MM.1S (cell line): ENCODE measurements at regions not wholly inside any gene's neighbourhood (a gene's known extent, or its start where the extent isn't known, plus 50 kb on each side); places are given as distances from the start of the nearest gene placed in this dataset.

Experiments
- DNase-seq: peaks from one replicate; pipeline ENCODE4 v3.0.0-alpha.2; 2015
- H2AFZ ChIP-seq: fragments of 300-600 bp; sonication (generic); 2 replicates; pipeline ENCODE4 v1.6.0; 2016; ENCODE audit warnings: antibody characterized with exemption, low read length
- H3F3A ChIP-seq: fragments of 300-600 bp; sonication (generic); 2 replicates; pipeline ENCODE4 v1.6.1; 2016; ENCODE audit warnings: mild to moderate bottlenecking, antibody characterized with exemption, low read length, moderate library complexity, mixed read lengths; ENCODE audit not compliant: insufficient read depth
- H3K27ac ChIP-seq: fragments of 300-600 bp; sonication (generic); 2 replicates; pipeline ENCODE4 v1.5.1; 2016; ENCODE audit warnings: mild to moderate bottlenecking, low read length
- H3K27me3 ChIP-seq: fragments of 300-600 bp; sonication (generic); replicated peaks from 2 replicates; pipeline ENCODE4 v1.6.0; 2016; ENCODE audit warnings: low read length; ENCODE audit not compliant: insufficient read depth
- H3K36me3 ChIP-seq: fragments of 300-600 bp; sonication (generic); replicated peaks from 2 replicates; pipeline ENCODE4 v1.6.1; 2016; ENCODE audit warnings: mild to moderate bottlenecking, low read length, mixed read lengths; ENCODE audit not compliant: insufficient read depth
- H3K4me1 ChIP-seq: fragments of 300-600 bp; sonication (generic); 2 replicates; pipeline ENCODE4 v1.6.1; 2016; ENCODE audit warnings: low read length, mixed read lengths
- H3K4me2 ChIP-seq: fragments of 300-600 bp; sonication (generic); 2 replicates; pipeline ENCODE4 v1.6.0; 2016; ENCODE audit warnings: low read depth, low read length
- H3K4me3 ChIP-seq: fragments of 300-600 bp; sonication (generic); 2 replicates; pipeline ENCODE4 v1.5.1; 2016; ENCODE audit warnings: low read length, mixed read lengths
- H3K79me2 ChIP-seq: fragments of 300-600 bp; sonication (generic); 2 replicates; pipeline ENCODE4 v1.6.1; 2016; ENCODE audit warnings: mixed run types, low read length, mixed read lengths
- H3K9ac ChIP-seq: fragments of 300-600 bp; sonication (generic); 2 replicates; pipeline ENCODE4 v1.6.1; 2016; ENCODE audit warnings: low read length, mixed read lengths
- H3K9me2 ChIP-seq: fragments of 300-600 bp; sonication (generic); replicated peaks from 2 replicates; pipeline ENCODE4 v1.6.1; 2016; ENCODE audit warnings: mild to moderate bottlenecking, low read length, mixed read lengths; ENCODE audit not compliant: insufficient read depth
- H3K9me3 ChIP-seq: fragments of 300-600 bp; sonication (generic); replicated peaks from 2 replicates; pipeline ENCODE4 v1.6.1; 2016; ENCODE audit warnings: mild to moderate bottlenecking, low read length, mixed read lengths; ENCODE audit not compliant: insufficient read depth
- H4K20me1 ChIP-seq: fragments of 300-600 bp; sonication (generic); 2 replicates; pipeline ENCODE4 v1.6.1; 2016; ENCODE audit warnings: mild to moderate bottlenecking, low read length, moderate library complexity, mixed read lengths; ENCODE audit not compliant: insufficient read depth
- EZH2 ChIP-seq: fragments of 300-600 bp; sonication (generic); optimal IDR thresholded peaks from 2 replicates; pipeline ENCODE3; 2017; ENCODE audit warnings: low read depth, mild to moderate bottlenecking, antibody characterized with exemption, low read length, mixed read lengths
- EZH2phosphoT487 ChIP-seq: fragments of 300-600 bp; sonication (generic); IDR thresholded peaks from 2 replicates; pipeline ENCODE4 v1.6.1; 2018; ENCODE audit warnings: antibody characterized with exemption, low read length
- TF ChIP-seq, protein P1 (sequence below): fragments of 300-600 bp; sonication (generic); IDR thresholded peaks from 2 replicates; pipeline ENCODE4 v1.5.1; 2016; ENCODE audit warnings: antibody characterized with exemption, low read length, mixed read lengths

DNA sequence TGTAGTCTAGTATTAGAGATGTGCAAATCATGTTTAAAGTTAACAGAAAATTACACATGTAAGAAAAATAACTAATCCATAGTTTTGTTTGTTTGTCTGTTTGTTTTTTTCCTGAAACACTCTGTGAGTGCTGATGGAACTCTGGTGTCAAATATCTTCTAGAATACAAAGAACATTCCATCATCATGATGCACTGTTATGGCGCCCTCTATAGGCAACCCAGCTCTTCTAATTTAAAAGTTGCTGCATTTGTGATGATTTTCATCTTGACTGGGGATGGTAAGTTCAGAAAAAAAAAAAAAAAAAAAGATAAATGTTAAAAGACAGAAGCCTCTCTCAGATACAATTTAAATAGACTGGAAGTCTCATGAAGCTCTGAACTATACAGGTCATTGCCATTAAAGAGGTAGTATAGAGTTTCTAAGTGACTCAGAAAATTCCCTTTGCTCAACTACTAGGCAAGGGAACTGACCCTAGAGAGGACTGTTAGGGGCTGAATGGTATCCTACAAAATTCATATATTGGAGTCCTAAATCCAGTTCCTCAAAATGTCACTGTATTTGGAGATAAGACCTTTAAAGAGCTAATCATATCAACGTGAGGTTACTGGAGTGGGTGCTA is 597.2 kb upstream of the ANO3 start:
- Histone ChIP-seq H3K79me2 (no peaks in the 10 kb centered on the region), H3F3A (no peaks in the 10 kb centered on the region), H4K20me1 (no peaks in the 10 kb centered on the region), H3K4me2 (no peak overlapping the region), H3K9me3 (no peaks in the 10 kb centered on the region), H3K27ac (no peak overlapping the region), H2AFZ (no peak overlapping the region), H3K27me3 (no peaks in the 10 kb centered on the region), H3K36me3 (no peaks in the 10 kb centered on the region), H3K4me3 (no peak overlapping the region), H3K9me2 (no peaks in the 10 kb centered on the region), H3K9ac (no peak overlapping the region), H3K4me1 (peaks cover 30% of the 10 kb centered on the region)
- TF ChIP-seq, protein P1, sequence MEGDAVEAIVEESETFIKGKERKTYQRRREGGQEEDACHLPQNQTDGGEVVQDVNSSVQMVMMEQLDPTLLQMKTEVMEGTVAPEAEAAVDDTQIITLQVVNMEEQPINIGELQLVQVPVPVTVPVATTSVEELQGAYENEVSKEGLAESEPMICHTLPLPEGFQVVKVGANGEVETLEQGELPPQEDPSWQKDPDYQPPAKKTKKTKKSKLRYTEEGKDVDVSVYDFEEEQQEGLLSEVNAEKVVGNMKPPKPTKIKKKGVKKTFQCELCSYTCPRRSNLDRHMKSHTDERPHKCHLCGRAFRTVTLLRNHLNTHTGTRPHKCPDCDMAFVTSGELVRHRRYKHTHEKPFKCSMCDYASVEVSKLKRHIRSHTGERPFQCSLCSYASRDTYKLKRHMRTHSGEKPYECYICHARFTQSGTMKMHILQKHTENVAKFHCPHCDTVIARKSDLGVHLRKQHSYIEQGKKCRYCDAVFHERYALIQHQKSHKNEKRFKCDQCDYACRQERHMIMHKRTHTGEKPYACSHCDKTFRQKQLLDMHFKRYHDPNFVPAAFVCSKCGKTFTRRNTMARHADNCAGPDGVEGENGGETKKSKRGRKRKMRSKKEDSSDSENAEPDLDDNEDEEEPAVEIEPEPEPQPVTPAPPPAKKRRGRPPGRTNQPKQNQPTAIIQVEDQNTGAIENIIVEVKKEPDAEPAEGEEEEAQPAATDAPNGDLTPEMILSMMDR, result peak; percentile 66
- TF ChIP-seq EZH2 (no peak), EZH2phosphoT487 (no peak)
- DNase-seq, result peak; percentile 67

DNA sequence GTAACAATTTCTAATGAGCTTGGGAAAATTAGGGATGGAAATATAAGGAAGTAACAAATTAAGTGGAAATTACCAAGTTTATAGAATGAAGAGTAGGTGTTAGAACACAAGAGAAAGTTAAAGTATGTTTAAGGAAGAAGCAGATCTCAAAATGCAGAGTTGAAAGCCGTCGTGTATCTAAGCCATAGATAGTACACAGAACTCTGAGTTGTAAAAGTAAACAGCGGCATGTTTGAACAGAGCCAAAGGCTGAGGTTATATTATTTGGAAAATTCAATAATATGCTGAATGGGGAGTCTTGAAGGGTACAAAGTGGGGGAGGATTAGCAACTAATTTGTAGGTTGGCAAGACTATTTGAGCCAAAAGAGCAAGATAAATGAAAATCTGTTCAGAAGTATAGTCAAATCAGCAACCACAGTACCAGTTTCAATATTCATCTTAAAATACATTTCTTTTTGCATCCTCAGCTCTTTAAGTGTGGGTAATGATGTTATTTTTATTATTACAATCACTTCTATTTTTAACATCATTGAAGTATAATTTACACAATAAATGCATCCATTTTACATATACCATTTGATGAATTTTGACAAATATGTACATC is 594.8 kb upstream of the ANO3 start:
- H3K79me2 ChIP-seq, result no peaks in the 10 kb centered on the region
- no peak overlapping the region for H3K9ac ChIP-seq
- no peaks in the 10 kb centered on the region for H3K9me2 ChIP-seq
- H3K27ac ChIP-seq, result peak overlapping the region; percentile 30; the same call in 1 of the 2 replicates
- H3K4me1 ChIP-seq, result peaks cover 30% of the 10 kb centered on the region
- H3K4me3 ChIP-seq, result 0 out of 2 replicates have a peak overlapping the region, but pooled peaks have one; percentile 14
- H3F3A ChIP-seq, result no peaks in the 10 kb centered on the region
- H3K36me3 ChIP-seq, result no peaks in the 10 kb centered on the region
- DNase-seq, result peak; percentile 62
- peak overlapping the region; percentile 36; the same call in 1 of the 2 replicates for H2AFZ ChIP-seq
- no peaks in the 10 kb centered on the region for H4K20me1 ChIP-seq
- H3K9me3 ChIP-seq, result no peaks in the 10 kb centered on the region
- TF ChIP-seq, protein P1, result no peak
- no peak for TF ChIP-seq EZH2
- TF ChIP-seq EZH2phosphoT487, result no peak
- peak overlapping the region; percentile 31 for H3K4me2 ChIP-seq
- no peaks in the 10 kb centered on the region for H3K27me3 ChIP-seq

DNA sequence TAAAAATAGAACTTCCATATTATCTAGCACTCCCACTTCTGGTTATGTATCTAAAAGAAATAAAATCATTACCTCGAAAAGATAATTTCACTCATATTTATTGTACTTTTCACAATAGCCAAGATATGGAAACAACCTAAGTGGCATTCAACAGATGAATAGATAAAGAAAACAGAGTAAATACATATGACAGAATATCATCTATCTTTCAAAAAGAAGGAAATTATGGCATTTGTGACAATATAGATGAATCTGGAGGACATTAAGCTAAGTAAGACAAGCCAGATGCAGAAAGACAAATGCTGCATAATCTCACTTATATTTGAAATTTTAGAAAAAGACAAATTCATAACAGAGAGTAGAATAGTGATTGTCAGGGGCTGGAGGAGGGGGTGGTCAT is 590.0 kb upstream of the ANO3 start:
- H3F3A ChIP-seq, result no peaks in the 10 kb centered on the region
- H3K4me3 ChIP-seq, result no peak overlapping the region
- no peak overlapping the region for H3K27ac ChIP-seq
- no peaks in the 10 kb centered on the region for H3K9me3 ChIP-seq
- no peak overlapping the region for H3K4me2 ChIP-seq
- TF ChIP-seq EZH2phosphoT487, result no peak
- TF ChIP-seq EZH2, result no peak
- TF ChIP-seq, protein P1, result no peak
- no peaks in the 10 kb centered on the region for H3K79me2 ChIP-seq
- no peak for DNase-seq
- no peak overlapping the region for H3K9ac ChIP-seq
- H3K36me3 ChIP-seq, result no peaks in the 10 kb centered on the region
- H3K4me1 ChIP-seq, result peaks cover 13% of the 10 kb centered on the region
- no peak overlapping the region for H2AFZ ChIP-seq
- no peaks in the 10 kb centered on the region for H3K9me2 ChIP-seq
- H4K20me1 ChIP-seq, result no peaks in the 10 kb centered on the region
- H3K27me3 ChIP-seq, result no peaks in the 10 kb centered on the region
